ENCODE measurements at regions not wholly inside any gene's neighbourhood (a gene's known extent, or its start where the extent isn't known, plus 50 kb on each side); places are given as distances from the start of the nearest gene placed in this dataset.

DNA sequence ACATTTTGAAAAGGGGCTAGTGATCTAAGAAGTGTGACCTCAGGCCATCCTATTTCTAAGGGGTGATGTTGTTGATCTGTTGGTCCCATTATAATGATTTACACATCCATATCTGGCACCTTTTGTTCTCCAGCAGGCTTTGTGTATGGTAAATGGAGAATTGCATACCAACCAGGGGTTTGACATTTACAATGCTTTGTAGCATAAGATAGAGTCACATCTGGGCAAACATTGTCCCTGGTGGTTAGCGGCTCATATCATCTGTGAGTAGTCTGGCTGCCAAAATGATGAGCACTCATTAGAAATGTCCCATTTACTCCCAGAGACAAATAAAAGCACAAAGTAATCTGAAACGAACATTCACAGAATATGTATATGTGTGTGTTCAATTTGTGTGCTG, 1775.5 kb upstream of the CELF4 start:
- H3K9ac ChIP-seq (ENCODE audit: control insufficient read depth, insufficient read depth, low read length): no peak overlapping the region
- H3K4me2 ChIP-seq (ENCODE audit: control insufficient read depth, insufficient read depth): no peak overlapping the region
- no peak overlapping the region for H3K4me3 ChIP-seq
- ChIA-PET SMC1A (ENCODE audit: uncharacterized antibody, unreplicated experiment) (no interaction called here), POLR2A (no interaction called here), RAD21 (ENCODE audit: unreplicated experiment) (no interaction called here), CTCF (no interaction called here)
- in situ Hi-C loops (cut with MboI): no loop called here
- no peaks in the 10 kb centered on the region for H4K20me1 ChIP-seq (ENCODE audit: control insufficient read depth, insufficient read depth)
- H3K79me2 ChIP-seq (ENCODE audit: control insufficient read depth, insufficient read depth, low read length): no peaks in the 10 kb centered on the region
- H3K4me1 ChIP-seq (ENCODE audit: control insufficient read depth, insufficient read depth, low read length): no peaks in the 10 kb centered on the region
- intact Hi-C loops (cut with micrococcal nuclease; ENCODE audit: unreplicated experiment): no loop called here
- no peak for ATAC-seq
- no peaks in the 10 kb centered on the region for H3K9me3 ChIP-seq (replicated peaks; ENCODE audit: control insufficient read depth, insufficient read depth, low read length)
- 42% methylated on average over 2 of the region's 2 CpGs for WGBS (ENCODE audit: insufficient coverage, insufficient replicate concordance, low lambda C conversion rate, missing lambda C conversion rate)
- DNase-seq (ENCODE audit: low read depth, low spot score): no peak
- no peak overlapping the region for H3K27ac ChIP-seq (ENCODE audit: control insufficient read depth, insufficient read depth)
- H3K36me3 ChIP-seq (ENCODE audit: control insufficient read depth in 2 of 2, insufficient read depth in 2 of 2, low read length in 1 of 2): no peaks in the 10 kb centered on the region
- H2AFZ ChIP-seq (ENCODE audit: control insufficient read depth, low read depth, low read length): no peak overlapping the region
- no peaks in the 10 kb centered on the region for H3K27me3 ChIP-seq (replicated peaks in 1 of 2; ENCODE audit: control insufficient read depth in 2 of 2, insufficient read depth in 2 of 2, low read length in 1 of 2)
- BruUV-seq (replicated peaks): no TSS peak
- no peak for FAIRE-seq
- TF ChIP-seq, protein P1, sequence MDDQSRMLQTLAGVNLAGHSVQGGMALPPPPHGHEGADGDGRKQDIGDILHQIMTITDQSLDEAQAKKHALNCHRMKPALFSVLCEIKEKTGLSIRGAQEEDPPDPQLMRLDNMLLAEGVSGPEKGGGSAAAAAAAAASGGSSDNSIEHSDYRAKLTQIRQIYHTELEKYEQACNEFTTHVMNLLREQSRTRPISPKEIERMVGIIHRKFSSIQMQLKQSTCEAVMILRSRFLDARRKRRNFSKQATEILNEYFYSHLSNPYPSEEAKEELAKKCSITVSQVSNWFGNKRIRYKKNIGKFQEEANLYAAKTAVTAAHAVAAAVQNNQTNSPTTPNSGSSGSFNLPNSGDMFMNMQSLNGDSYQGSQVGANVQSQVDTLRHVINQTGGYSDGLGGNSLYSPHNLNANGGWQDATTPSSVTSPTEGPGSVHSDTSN (IDR thresholded peaks at IDR 0.05; ENCODE audit: insufficient replicate concordance, low read depth, low read length): no peak
- no peak for TF ChIP-seq JUND (IDR thresholded peaks at IDR 0.05; ENCODE audit: low read depth, low read length)
- TF ChIP-seq RAD51 (IDR thresholded peaks at IDR 0.05): no peak
- no peak for TF ChIP-seq NFYB (IDR thresholded peaks at IDR 0.05; ENCODE audit: insufficient read depth, low read depth, low read length)
- TF ChIP-seq SKIL (IDR thresholded peaks at IDR 0.05; ENCODE audit: low read depth, poor library complexity, severe bottlenecking): no peak
- TF ChIP-seq NFYA (IDR thresholded peaks at IDR 0.05; ENCODE audit: borderline replicate concordance, low read depth, low read length): no peak
- no peak for TF ChIP-seq SREBF2 (IDR thresholded peaks at IDR 0.05; ENCODE audit: low read length)
- TF ChIP-seq TCF3 (IDR thresholded peaks at IDR 0.05; ENCODE audit: borderline replicate concordance, insufficient read depth, low read depth, low read length): no peak
- TF ChIP-seq, protein P2, sequence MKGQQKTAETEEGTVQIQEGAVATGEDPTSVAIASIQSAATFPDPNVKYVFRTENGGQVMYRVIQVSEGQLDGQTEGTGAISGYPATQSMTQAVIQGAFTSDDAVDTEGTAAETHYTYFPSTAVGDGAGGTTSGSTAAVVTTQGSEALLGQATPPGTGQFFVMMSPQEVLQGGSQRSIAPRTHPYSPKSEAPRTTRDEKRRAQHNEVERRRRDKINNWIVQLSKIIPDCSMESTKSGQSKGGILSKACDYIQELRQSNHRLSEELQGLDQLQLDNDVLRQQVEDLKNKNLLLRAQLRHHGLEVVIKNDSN (IDR thresholded peaks at IDR 0.05; ENCODE audit: borderline replicate concordance, extremely low read length, insufficient read depth, low read depth, low read length): no peak
- TF ChIP-seq E4F1 (IDR thresholded peaks at IDR 0.05; ENCODE audit: borderline replicate concordance, partially characterized antibody): no peak
- no peak for TF ChIP-seq PAX5 (IDR thresholded peaks at IDR 0.05; ENCODE audit: borderline replicate concordance, low read depth, low read length)
- TF ChIP-seq SMAD5 (IDR thresholded peaks at IDR 0.05; ENCODE audit: low read depth): no peak
- TF ChIP-seq ZBTB11 (CRISPR knock-in tag; IDR thresholded peaks at IDR 0.05): no peak
- TF ChIP-seq BRCA1 (IDR thresholded peaks at IDR 0.05; ENCODE audit: low read depth, low read length): no peak
- no peak for TF ChIP-seq SUZ12 (IDR thresholded peaks at IDR 0.05; ENCODE audit: unreplicated experiment)

Data from GM12878 (cell line).